Lower leg skin (tissue), 4 donors: ENCODE measurements at regions not wholly inside any gene's neighbourhood (a gene's known extent, or its start where the extent isn't known, plus 50 kb on each side); places are given as distances from the start of the nearest gene placed in this dataset.

ENCODE experiments used
- DNase-seq, 2 donors: peaks; one replicate each; pipeline ENCODE4 v3.0.0-alpha.2; 2019; ENCODE audit warnings: low spot score in 2 of 2
- H3K4me3 ChIP-seq: fragments of 200-600 bp; sonication (generic); 2 replicates; pipeline ENCODE4 v1.5.1; 2017; ENCODE audit warnings: mild to moderate bottlenecking, low read depth; ENCODE audit not compliant: poor library complexity, severe bottlenecking
- POLR2A ChIP-seq, 2 donors: fragments of 450-650 bp; IDR thresholded peaks; one replicate each; pipeline ENCODE4 v1.6.1; 2016 to 2017; ENCODE audit warnings: antibody characterized with exemption in 2 of 2, mild to moderate bottlenecking in 1 of 2, moderate library complexity in 1 of 2
- WGBS, 2 donors: methylation state at CpG; one replicate each; pipeline ENCODE4 v1.1.5; 2018; 5-methylcytosine and 5-hydroxymethylcytosine counted together
- intact Hi-C: fragments of 100-400 bp; cut with DNase I; formaldehyde crosslinking; loops from one replicate; pipeline ENCODE4 v1.15.0; 2023; ENCODE audit warnings: low total_unique reads
- TF ChIP-seq, protein P1 (sequence below), 3 donors: fragments of 450-650 bp; IDR thresholded peaks; one replicate each; pipeline ENCODE4 v1.5.1; 2016; ENCODE audit warnings: antibody characterized with exemption in 3 of 3, mild to moderate bottlenecking in 3 of 3, moderate library complexity in 2 of 3

DNA sequence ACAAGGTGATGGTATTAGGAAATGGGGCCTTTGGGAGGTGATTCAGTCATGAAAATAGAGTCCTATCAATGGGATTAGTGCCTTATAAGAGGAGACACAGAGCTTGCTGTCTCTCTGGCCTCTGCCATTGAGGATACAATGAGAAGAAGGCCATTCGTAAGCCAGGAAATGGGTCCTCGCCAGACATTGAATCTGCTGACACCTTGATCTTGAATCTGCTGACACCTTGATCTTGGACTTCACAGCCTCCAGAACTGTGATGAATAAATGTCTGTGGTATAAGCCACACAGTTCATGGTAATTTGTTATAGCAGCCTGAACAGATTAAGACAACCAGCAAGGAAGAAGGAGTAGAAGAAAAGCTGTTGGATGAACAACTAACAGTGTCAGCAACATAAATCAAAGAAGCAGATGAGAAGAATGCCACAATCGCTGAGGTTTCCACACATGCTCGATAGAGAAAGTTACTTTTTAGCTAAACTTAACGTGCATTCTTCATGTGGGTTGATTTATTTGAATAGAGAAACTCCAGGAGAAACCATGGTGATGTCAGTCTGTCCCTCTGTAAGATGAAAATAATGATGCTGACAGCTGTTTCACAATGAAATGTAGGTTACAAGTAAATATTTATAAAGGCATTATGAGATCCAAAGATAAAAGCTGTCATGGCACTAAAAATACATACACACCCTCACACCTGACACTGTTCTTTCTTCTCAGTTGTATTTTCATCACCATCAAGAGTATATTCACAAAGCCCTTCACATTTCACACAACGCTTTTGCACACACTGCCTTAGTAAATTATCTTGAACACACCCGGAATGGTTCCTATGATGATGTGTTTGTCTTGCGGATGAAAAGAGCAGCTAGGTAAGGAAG, 153.7 kb upstream of the NCK2 start:
- no peak for TF ChIP-seq POLR2A (IDR thresholded peaks at IDR 0.05)
- TF ChIP-seq, protein P1, sequence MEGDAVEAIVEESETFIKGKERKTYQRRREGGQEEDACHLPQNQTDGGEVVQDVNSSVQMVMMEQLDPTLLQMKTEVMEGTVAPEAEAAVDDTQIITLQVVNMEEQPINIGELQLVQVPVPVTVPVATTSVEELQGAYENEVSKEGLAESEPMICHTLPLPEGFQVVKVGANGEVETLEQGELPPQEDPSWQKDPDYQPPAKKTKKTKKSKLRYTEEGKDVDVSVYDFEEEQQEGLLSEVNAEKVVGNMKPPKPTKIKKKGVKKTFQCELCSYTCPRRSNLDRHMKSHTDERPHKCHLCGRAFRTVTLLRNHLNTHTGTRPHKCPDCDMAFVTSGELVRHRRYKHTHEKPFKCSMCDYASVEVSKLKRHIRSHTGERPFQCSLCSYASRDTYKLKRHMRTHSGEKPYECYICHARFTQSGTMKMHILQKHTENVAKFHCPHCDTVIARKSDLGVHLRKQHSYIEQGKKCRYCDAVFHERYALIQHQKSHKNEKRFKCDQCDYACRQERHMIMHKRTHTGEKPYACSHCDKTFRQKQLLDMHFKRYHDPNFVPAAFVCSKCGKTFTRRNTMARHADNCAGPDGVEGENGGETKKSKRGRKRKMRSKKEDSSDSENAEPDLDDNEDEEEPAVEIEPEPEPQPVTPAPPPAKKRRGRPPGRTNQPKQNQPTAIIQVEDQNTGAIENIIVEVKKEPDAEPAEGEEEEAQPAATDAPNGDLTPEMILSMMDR (IDR thresholded peaks at IDR 0.05), result no peak
- 72 to 74% methylated on average over 8 of the region's 8 CpGs for WGBS, 2 donors
- intact Hi-C loops, result no loop called here
- no peak overlapping the region for H3K4me3 ChIP-seq
- no peak for DNase-seq

DNA sequence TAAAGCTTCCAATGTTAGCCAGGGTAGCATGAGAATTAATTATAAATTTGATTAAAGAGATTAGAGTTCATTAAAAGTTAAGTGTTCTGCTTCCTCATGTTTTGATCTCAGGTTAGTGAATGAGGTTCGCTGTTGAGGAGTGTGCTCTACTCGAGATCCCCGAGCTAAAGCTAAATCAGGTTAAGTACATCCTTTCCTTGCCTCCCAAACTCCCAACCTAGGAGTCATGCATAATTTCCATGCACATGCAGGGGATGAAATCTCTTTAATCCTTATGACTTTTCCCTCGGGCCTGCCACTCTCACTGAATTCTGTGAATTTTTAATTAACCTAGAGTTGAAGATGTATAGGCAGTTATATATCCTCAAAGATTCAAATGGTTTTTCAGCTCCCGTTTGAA, 156.1 kb upstream of the NCK2 start:
- no peak for TF ChIP-seq POLR2A (IDR thresholded peaks at IDR 0.05)
- TF ChIP-seq, protein P1 (IDR thresholded peaks at IDR 0.05), result no peak
- intact Hi-C loops, result no loop called here
- no peak for DNase-seq
- no peak overlapping the region for H3K4me3 ChIP-seq
- WGBS, 2 donors, result 82 to 84% methylated on average over 5 of the region's 5 CpGs

GRCh38 chr2:105587637-105588036, 157.1 kb upstream of the NCK2 start:
- no peak overlapping the region for H3K4me3 ChIP-seq
- no peak for TF ChIP-seq POLR2A (IDR thresholded peaks at IDR 0.05)
- TF ChIP-seq, protein P1 (IDR thresholded peaks at IDR 0.05), result no peak
- DNase-seq, result no peak
- intact Hi-C loops, result no loop called here
- WGBS, 2 donors, result 61 to 85% methylated on average over 3 of the region's 3 CpGs

DNA sequence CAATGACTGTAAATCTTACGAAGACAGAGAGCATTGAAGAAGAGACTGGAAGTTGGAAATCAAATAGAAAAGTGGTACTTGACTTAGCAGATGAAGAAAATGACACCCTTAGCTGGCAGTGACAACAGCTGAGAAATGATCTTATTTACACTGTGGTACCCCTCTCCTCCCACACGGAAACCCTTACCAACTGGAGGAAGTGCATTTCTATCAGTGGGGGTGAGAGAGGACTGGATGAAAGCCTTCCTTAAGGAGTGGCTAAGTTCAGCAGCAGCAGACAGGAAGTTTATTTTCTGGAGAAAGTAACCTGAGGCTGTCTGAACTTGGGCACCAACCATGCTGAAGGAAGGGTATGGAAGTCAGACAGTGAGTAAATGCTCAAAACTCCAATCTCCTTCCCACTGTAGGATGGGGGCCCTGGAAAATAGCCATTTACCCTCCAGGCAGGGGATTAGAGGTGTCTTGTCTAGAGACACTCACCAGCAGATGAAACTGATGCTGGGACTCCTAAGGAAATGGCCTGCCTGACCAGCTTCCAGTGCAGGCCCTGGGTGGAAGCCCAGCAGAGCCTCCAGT, 160.2 kb upstream of the NCK2 start:
- intact Hi-C loops, result no loop called here
- no peak overlapping the region for H3K4me3 ChIP-seq
- DNase-seq, result no peak
- WGBS, 2 donors, result 66 to 67% methylated on average over 2 of the region's 2 CpGs
- TF ChIP-seq, protein P1 (IDR thresholded peaks at IDR 0.05), result no peak
- no peak for TF ChIP-seq POLR2A (IDR thresholded peaks at IDR 0.05)

GRCh38 chr2:105582952-105583660, 161.6 kb upstream of the NCK2 start:
- no peak for DNase-seq
- 46 to 62% methylated on average over 3 of the region's 3 CpGs for WGBS, 2 donors

More at GRCh38 chr2:105582952-105583660, 161.6 kb upstream of the NCK2 start:
- TF ChIP-seq, protein P1 (IDR thresholded peaks at IDR 0.05), result no peak
- TF ChIP-seq POLR2A (IDR thresholded peaks at IDR 0.05), result no peak
- intact Hi-C loops, result no loop called here
- H3K4me3 ChIP-seq, result no peak overlapping the region
